AG09309 (cell line): ENCODE measurements at regions not wholly inside any gene's neighbourhood (a gene's known extent, or its start where the extent isn't known, plus 50 kb on each side); places are given as distances from the start of the nearest gene placed in this dataset.
"Not testable (repeated sequence)": the region's sequence is repeated elsewhere in the genome, so short reads cannot be mapped to it uniquely, and the experiment has no call there.

ENCODE experiments used
- DNase-seq: peaks from one replicate; pipeline ENCODE4 v3.0.0-alpha.2; 2010; ENCODE audit warnings: low read depth
- H3K4me3 ChIP-seq: 2 replicates; pipeline ENCODE4 v1.5.1; 2011; ENCODE audit warnings: mild to moderate bottlenecking, low read depth, low read length, moderate library complexity; ENCODE audit not compliant: control insufficient read depth
- CTCF ChIP-seq: IDR thresholded peaks from 2 replicates; pipeline ENCODE4 v1.5.1; 2011; ENCODE audit warnings: mild to moderate bottlenecking, low read depth, low read length, inconsistent platforms; ENCODE audit not compliant: insufficient read depth, control insufficient read depth; ENCODE audit errors: missing control alignments

DNA sequence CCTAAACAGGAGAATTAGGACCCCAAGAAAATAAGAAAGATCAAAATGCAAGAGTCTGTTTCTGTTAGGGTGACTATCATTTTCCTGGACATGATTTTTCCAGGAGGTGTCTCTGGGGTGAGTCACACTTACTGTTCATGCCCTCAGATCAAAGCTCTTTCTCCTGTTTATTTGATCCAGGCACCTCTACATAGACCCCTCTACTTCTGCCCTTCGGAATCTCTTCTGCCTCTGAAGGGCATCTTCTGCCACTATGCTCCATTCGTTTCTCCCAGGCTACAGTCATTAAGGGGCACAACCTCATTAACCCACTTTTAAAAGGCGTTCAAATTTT, 1328.0 kb downstream of the GATA3 start:
- no peak for TF ChIP-seq CTCF
- DNase-seq = no peak

DNA sequence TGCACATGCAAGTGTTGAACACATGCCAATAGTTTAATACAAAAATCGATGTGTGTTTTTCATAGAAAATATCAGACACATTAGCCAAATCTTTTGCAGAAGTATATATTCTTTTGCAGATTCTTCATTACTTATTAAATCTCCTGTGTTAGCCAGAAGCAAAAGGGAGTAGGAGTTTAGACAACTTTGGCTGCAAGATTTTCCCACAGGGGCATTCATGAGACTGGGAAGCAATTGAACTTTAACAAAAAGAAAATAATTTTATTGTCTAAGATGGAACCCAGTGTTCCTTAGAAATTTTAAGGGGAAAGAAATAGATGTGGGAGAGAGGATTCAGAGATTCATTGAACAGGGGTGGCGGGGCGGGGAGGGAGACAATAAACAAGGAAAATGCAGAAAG, 1336.0 kb downstream of the GATA3 start:
- TF ChIP-seq CTCF = no peak
- no peak for DNase-seq
- H3K4me3 ChIP-seq = no peak overlapping the region

More for the DNA sequence above, 1328.0 kb downstream of the GATA3 start:
- H3K4me3 ChIP-seq = no peak overlapping the region

DNA sequence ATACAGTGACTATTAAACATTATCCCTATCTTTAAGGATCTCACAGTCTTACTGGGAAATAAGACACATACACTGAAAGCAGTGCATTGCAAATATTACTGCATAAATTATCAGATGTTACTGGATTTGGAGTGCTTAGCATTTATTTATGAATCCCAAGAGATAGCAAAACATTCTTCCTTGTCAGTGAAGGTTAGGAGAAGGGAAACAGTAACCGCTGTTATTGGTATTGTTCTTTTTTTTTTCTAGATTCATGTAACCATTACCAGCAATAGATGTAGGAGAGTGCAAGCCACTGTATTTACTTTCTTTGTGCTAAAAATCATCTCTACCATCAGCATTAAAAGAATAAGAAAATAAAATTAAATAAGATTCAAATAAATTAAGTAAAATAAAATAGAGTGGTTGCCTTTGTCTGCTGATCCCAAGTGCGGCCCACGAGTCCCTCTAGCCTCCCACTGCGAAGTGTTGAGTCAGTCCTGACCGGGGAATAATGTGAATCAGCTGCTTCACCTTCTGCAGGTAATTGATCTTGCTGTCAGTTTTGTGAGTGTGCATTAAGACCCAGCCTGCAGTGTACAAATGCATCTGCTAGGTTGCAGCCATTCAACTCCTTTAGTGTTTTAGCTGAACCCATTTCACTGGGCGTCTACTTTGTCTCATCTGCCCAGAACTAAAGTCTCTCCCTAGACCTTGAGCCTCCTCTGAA, 1344.9 kb downstream of the GATA3 start:
- no peak for DNase-seq
- H3K4me3 ChIP-seq = no peak overlapping the region
- no peak for TF ChIP-seq CTCF

DNA sequence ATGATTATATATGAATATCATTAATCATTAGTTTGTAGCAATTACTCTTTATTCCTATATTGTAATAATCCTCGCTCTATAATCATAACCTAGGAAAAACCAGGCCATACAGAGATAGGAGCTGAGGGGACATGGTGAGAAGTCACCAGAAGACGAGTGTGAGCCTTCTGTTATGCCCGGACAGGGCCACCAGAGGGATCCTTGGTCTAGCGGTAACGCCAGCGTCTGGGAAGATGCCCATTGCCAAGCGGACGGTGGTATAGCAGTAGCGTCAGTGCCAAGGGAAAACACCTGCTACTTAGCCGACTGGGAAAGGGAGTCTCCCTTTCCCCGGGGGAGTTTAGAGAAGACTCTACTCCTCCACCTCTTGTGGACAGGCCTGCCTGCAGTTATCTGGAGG, 1347.6 kb downstream of the GATA3 start:
- not testable (repeated sequence) for DNase-seq, H3K4me3 ChIP-seq

DNA sequence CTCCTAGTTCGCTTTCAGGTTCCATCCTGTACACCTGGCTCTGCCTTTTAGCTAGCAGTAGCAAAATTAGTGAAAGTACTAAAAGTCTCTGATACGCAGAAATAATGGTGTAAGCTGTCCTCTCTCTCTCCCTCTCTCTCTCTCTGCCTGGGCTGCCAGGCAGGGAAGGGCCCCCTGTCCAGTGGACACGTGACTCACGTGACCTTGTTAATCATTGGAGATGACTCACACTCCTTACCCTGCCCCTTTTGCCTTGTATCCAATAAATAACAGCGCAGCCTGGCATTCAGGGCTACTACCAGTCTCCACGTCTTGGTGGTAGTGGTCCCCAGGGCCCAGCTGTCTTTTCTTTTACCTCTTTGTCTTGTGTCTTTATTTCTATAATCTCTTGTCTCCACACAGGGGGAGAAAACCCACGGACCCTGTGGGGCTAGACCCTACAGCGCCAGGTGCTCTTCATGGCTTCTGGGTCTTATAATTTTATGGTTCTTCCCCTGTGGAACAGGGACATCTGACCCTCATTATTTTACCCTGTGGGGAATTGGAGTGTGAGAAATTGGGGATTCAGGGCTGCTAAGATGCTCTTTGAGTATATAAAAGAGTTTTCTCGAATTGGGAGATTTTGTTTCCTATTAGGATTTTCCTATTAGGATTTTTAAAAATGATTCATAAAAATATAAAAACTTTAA, 1348.2 kb downstream of the GATA3 start:
- H3K4me3 ChIP-seq, DNase-seq: not testable (repeated sequence)

- not testable (repeated sequence) for DNase-seq, H3K4me3 ChIP-seq
Measured at GRCh38 chr10:9407201-9407600, 1352.7 kb downstream of the GATA3 start.

DNA sequence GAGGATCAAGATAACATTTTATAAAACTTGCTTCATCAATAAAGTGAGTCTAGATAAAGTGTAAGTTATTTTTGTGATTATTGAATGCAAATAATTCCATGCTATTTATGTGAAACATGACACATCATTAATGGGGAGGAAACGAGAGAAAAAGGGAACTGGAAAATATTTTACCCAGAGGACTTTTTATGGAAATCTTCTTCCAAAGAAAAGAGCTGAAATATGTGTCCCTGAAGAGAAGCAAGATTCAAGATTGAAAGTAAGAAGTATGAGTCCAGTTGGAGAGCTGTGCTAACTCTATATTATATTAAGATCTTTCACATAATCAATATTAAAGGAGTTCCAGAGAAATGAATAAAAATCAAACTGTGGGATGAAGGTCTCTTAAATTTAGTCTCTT, 1361.8 kb downstream of the GATA3 start:
- no peak overlapping the region for H3K4me3 ChIP-seq
- no peak for DNase-seq
- TF ChIP-seq CTCF = no peak

DNA sequence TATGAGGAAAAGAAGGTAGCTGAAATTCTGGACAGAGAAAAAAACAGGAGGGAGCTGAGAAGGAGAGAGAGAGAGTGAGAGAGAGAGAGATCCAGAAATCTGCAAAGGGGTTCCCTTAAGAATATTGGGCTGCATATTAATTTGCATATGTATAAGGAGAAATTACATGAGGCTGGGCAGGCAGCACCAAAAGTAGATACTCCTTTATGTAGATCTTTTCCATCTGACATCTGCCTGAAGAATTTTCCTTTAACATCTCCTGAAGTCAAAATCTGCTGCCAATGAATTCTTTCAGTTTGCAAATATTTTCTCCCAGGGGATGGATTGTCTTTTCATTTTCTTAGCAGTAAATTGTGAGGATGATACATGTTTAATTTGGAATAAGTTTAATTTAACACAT, 1365.3 kb downstream of the GATA3 start:
- no peak for DNase-seq
- TF ChIP-seq CTCF = no peak
- no peak overlapping the region for H3K4me3 ChIP-seq
